Ascending aorta (tissue), 2 donors: ENCODE measurements at regions not wholly inside any gene's neighbourhood (a gene's known extent, or its start where the extent isn't known, plus 50 kb on each side); places are given as distances from the start of the nearest gene placed in this dataset.

ENCODE experiments used
- DNase-seq, 2 donors: peaks; one replicate each; pipeline ENCODE4 v3.0.0-alpha.2; 2019; ENCODE audit warnings: low spot score in 2 of 2
- H3K27ac ChIP-seq, 2 donors: fragments of 200-600 bp; sonication (generic); one replicate each; pipeline ENCODE4 v1.5.1; 2016 to 2017; ENCODE audit warnings: mild to moderate bottlenecking in 1 of 2
- H3K27me3 ChIP-seq: fragments of 200-600 bp; sonication (generic); one replicate; pipeline ENCODE4 v1.5.1; 2017
- H3K36me3 ChIP-seq, 2 donors: fragments of 200-600 bp; sonication (generic); one replicate each; pipeline ENCODE4 v1.5.1; 2016
- H3K4me1 ChIP-seq, 2 donors: fragments of 200-600 bp; sonication (generic); one replicate each; pipeline ENCODE4 v1.5.1; 2016 to 2017; ENCODE audit warnings: mild to moderate bottlenecking in 1 of 2
- H3K4me3 ChIP-seq, 2 donors: fragments of 200-600 bp; sonication (generic); one replicate each; pipeline ENCODE4 v1.5.1; 2016 to 2017; ENCODE audit warnings: mild to moderate bottlenecking in 1 of 2
- H3K9me3 ChIP-seq, 2 donors: fragments of 200-600 bp; sonication (generic); one replicate each; pipeline ENCODE4 v1.5.1; 2016
- CTCF ChIP-seq, 3 experiments: fragments of 200-600 bp in 2 of 3; fragments of 450-650 bp in 1 of 3; sonication (generic) in 2 of 3; IDR thresholded peaks; one replicate each; pipeline ENCODE4 v1.5.1; 2016 to 2019; ENCODE audit warnings: antibody characterized with exemption in 3 of 3, mild to moderate bottlenecking in 1 of 3, moderate library complexity in 1 of 3
- intact Hi-C: fragments of 100-400 bp; cut with DNase I; formaldehyde crosslinking; loops from one replicate; pipeline ENCODE4 v1.15.1; 2023

- Histone ChIP-seq H3K27ac (no peak overlapping the region), H3K36me3 (no peaks in the 10 kb centered on the region), H3K9me3 (no peaks in the 10 kb centered on the region), H3K4me3 (no peak overlapping the region), H3K27me3 (no peaks in the 10 kb centered on the region), H3K4me1 (no peaks in the 10 kb centered on the region)
- DNase-seq, result no peak
- intact Hi-C loops, result no loop called here
- no peak for TF ChIP-seq CTCF (IDR thresholded peaks at IDR 0.05)
Measured at GRCh38 chr5:8362495-8362894, 493.5 kb downstream of the MTRR start.

GRCh38 chr5:8363138-8363537 is 494.2 kb downstream of the MTRR start:
- Histone ChIP-seq H3K36me3 (no peaks in the 10 kb centered on the region), H3K4me3 (no peak overlapping the region), H3K27ac (no peak overlapping the region), H3K27me3 (no peaks in the 10 kb centered on the region), H3K4me1 (no peaks in the 10 kb centered on the region), H3K9me3 (no peaks in the 10 kb centered on the region)
- intact Hi-C loops, result no loop called here
- TF ChIP-seq CTCF (IDR thresholded peaks at IDR 0.05), result no peak
- no peak for DNase-seq

- no peaks in the 10 kb centered on the region for H3K4me1 ChIP-seq
- H3K4me3 ChIP-seq, result no peak overlapping the region
- no peaks in the 10 kb centered on the region for H3K36me3 ChIP-seq
- no peak for DNase-seq
- no peaks in the 10 kb centered on the region for H3K27me3 ChIP-seq
- H3K27ac ChIP-seq, result no peak overlapping the region
- intact Hi-C loops, result no loop called here
- H3K9me3 ChIP-seq, result no peaks in the 10 kb centered on the region
- TF ChIP-seq CTCF (IDR thresholded peaks at IDR 0.05), result no peak
Measured at GRCh38 chr5:8366266-8366665, 497.3 kb downstream of the MTRR start.

- Histone ChIP-seq H3K4me1 (no peaks in the 10 kb centered on the region), H3K9me3 (no peaks in the 10 kb centered on the region), H3K4me3 (no peak overlapping the region), H3K27me3 (no peaks in the 10 kb centered on the region), H3K27ac (no peak overlapping the region), H3K36me3 (no peaks in the 10 kb centered on the region)
- no peak for TF ChIP-seq CTCF (IDR thresholded peaks at IDR 0.05)
- no peak for DNase-seq
- intact Hi-C loops, result no loop called here
Measured at GRCh38 chr5:8376478-8376877, 507.5 kb downstream of the MTRR start.

GRCh38 chr5:8381972-8382371 is 513.0 kb downstream of the MTRR start:
- TF ChIP-seq CTCF (IDR thresholded peaks at IDR 0.05), result no peak
- intact Hi-C loops, result no loop called here
- no peaks in the 10 kb centered on the region for H3K4me1 ChIP-seq
- H3K36me3 ChIP-seq, result no peaks in the 10 kb centered on the region
- no peak for DNase-seq
- H3K4me3 ChIP-seq, result no peak overlapping the region
- no peaks in the 10 kb centered on the region for H3K27me3 ChIP-seq
- no peaks in the 10 kb centered on the region for H3K9me3 ChIP-seq
- no peak overlapping the region for H3K27ac ChIP-seq

GRCh38 chr5:8382456-8382855 is 513.5 kb downstream of the MTRR start:
- no peak for TF ChIP-seq CTCF (IDR thresholded peaks at IDR 0.05)
- Histone ChIP-seq H3K36me3 (no peaks in the 10 kb centered on the region), H3K4me1 (no peaks in the 10 kb centered on the region), H3K4me3 (no peak overlapping the region), H3K27ac (no peak overlapping the region), H3K27me3 (no peaks in the 10 kb centered on the region), H3K9me3 (no peaks in the 10 kb centered on the region)
- intact Hi-C loops, result no loop called here
- no peak for DNase-seq
